Stimulated activated CD8-positive, alpha-beta memory T cell treated with anti-CD3 and anti-CD28 coated beads, Interleukin-12 subunit alpha, Interleukin-12 subunit beta, amount 100 ng/mL, for 4 hours (primary cell): ENCODE measurements at regions not wholly inside any gene's neighbourhood (a gene's known extent, or its start where the extent isn't known, plus 50 kb on each side); places are given as distances from the start of the nearest gene placed in this dataset.
"Not testable (repeated sequence)": the region's sequence is repeated elsewhere in the genome, so short reads cannot be mapped to it uniquely, and the experiment has no call there.

Experiments used
- DNase-seq: peaks from one replicate; pipeline ENCODE4 v3.0.0-alpha.2; 2020; ENCODE audit warnings: low read depth

DNA sequence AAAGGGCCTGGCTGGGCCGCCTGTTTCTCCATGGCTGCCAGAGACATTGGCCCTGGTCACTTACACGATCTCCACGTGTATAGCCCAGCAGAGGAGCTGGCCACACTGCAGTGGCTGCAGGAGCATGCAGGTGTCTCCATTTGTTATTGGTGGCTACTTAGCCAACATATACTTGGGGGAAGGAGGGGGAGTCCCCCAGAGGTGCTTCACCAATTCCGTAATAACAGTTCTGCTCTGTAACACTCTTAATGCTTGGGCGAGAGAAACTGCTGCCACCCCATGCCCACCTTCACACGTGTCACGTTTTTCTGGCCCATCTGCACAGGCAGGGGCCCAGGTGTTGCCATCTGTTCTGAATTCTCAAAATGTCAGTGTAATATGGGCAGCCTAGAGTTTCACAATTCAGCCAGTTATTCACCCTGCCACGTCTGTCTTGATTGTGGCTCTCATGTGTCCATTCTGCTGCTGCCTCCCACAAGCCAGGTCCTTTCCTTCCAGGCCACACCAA, 353.5 kb downstream of the BCL2L11 start:
- DNase-seq: not testable (repeated sequence)

DNA sequence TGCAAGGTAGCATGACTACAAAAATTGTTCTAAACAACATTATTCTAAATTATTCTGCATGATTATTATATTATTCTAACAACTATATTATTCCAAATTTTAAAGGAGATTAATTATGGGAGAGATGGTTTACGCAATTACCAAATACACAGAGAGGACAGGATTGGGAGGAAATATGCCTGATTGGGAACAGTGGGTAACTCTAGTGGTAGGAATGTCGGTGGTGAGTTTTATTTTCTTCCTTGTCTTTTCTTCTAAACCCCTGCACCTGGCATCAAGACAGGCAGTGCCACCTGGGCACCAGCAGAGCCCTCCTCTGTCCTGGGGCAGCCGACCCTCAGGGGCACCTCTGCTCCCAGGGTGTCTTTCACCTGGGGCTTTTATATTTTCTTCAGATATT, 357.6 kb downstream of the BCL2L11 start:
- not testable (repeated sequence) for DNase-seq

DNA sequence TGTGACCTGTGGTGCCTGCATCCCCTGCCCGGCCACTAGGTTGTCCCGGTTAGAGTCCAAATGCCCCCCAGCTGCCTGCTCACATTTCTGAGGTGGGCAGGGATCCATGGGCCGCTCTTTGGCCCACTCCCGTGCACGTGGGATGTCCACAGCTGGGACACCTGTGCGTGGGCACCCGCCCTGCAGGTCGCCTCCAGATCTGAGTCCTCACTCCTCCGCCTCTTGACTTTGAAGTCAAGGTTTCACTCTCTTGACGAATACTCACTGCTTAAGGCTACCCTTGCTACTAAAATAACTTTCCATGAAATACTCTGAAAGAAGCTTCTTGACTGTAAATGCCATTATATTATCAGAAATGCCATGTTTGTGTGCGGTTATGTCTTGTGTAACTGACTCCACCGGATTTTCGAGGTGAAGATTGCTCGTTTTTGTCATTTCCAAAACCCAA, 358.2 kb downstream of the BCL2L11 start:
- not testable (repeated sequence) for DNase-seq

DNA sequence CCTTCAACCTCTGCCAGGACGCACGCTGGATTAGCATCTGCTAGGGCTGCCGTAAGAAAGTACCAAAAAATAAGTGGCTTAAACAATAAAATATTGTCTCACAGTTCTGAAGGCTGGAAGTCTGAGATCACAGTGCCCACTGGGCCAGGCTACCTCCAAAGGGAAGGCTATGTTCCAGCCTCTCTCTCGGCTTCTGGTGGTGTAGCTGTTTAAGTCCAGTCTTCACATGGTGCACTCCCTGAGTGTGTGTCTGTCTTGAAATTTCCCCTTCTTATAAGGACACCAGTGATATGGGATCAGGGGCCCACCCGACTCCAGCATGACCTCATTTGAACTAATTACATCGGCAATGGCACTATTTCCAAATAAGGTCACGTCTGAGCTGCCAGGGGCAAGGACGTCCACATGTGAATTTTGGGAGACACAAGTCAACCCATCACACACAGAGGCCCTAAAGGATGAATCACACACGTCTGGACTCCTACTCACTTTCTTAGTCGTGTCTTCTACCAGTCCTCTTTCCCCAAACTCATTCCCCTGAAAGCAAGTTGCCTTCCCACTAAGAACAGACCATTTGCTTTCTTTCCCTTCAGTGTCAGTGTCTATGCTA, 359.4 kb downstream of the BCL2L11 start:
- DNase-seq: not testable (repeated sequence)

DNA sequence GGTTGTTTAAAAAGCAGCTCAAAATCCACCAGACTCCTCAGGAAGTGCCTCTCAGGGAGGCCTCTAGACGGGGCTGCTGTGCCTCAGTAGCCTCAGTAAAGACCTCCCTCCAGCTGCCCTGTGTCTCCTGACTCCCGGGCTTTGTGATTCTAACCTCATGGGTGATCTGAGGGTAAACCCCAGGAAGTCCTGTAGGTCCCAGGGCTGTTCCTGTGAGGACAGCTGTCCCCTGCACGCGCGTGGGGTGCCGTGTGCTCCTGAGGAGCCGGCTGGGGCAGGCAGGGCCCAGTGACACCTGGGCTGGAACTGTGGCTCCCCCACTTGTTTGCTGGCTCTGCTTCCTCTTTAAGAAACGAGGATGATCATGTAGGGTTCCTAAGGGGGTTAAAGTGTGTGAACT, 359.9 kb downstream of the BCL2L11 start:
- DNase-seq: not testable (repeated sequence)

DNA sequence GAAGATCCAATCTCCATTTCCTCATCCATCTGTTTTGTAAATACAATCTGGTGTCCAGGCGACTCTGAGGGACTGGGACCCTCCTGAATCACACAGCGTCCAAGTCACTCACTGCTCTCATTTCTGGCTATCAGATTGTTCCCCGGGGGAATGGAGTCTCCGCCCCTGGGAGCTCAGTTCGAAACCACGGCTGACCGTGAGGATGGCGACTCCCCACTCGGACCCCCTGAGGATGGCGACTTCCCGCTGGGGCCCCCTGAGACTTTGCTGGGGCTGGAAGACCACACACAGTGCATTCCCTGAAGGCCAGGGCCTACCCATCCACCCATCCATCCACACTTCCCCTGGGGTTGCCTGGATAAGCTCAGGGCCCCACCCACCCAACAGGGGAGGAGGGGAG, 360.5 kb downstream of the BCL2L11 start:
- not testable (repeated sequence) for DNase-seq

DNA sequence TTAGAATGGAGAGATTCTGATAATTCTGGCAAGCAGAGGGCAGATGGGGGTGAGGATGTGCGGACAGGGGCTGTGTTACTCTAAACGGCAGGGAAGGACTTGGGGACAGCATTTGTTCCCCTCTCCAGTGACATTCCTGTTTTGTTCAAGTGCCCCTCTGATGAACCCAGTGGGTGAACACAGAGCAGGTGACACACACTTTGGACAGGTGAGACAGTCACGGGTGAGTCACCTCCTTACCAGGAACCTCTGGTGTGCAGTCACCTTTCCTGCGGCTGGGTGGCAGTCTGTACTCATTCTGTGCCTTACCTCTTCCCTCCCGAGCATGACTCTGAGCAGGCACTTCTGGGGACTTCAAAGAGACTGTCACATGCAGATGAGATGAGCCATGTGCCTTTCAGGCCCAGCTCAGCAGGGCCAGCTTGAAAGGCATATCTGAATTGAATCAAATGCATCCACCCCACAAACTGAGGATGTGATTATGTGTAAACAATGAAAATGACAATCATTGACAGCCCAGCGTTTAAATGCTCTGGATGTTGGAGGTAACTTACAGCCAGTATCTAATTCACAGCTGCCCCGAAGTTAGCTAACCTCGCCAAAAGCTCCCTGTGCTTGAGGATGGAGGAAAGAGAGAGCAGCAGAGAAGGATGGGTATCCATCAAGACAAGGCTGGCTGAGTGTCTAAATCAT, 362.4 kb downstream of the BCL2L11 start:
- not testable (repeated sequence) for DNase-seq

DNA sequence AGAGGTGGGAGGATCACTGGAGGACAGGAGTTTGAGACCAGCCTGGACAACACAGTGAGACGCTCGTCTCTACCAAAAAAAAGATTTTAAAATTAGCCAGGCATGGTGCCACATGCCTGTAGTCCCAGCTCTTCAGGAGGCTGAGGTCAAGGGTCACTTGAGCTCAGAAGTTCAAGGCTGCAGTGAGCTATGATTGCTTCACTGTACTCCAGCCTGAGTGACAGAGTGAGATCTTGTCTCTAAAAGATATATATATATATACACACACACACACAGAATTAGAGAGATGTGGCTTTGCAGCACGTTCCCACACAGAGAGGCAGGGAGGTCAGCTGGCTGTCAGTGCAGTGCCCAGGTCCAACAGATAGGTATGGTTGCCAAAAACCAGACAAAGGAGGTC, 363.4 kb downstream of the BCL2L11 start:
- not testable (repeated sequence) for DNase-seq

DNA sequence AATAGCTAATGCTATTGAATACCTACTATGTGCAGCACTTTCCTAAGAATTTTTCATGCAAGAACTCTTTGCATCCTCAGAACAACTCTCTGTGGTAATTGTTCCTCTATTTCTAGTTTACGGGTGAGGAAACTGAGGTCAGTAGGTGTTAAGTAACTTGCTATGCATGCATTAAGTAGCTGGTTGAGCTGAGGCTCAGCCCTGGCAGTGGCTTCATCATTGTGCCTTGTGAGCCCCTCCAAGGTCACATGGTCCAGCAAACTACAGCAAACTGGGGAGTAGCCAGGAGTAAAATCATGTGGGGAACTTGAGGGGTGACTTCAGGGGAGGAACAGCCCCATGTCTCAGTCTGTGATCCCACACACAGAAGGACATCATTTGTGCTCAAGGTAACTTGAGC, 365.2 kb downstream of the BCL2L11 start:
- not testable (repeated sequence) for DNase-seq

DNA sequence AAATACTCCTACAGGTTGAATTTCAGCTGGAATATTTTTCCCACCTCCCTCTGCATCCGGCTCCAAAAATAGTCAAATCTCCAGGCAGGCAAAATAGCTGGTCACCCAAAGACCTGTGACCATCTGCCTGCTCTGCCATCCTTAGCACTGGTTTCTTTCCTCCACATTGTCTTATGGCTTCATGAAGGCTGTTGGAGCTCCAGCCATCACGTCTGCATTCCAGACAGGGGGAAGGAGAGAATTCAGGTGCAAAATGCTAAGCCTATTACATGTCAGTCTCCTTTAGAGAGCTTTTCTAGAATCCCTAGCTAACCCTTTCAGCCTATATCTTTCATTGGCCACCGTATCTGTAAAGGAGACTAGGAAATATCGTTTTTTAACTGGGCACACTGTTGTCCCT, 367.7 kb downstream of the BCL2L11 start:
- DNase-seq: not testable (repeated sequence)

DNA sequence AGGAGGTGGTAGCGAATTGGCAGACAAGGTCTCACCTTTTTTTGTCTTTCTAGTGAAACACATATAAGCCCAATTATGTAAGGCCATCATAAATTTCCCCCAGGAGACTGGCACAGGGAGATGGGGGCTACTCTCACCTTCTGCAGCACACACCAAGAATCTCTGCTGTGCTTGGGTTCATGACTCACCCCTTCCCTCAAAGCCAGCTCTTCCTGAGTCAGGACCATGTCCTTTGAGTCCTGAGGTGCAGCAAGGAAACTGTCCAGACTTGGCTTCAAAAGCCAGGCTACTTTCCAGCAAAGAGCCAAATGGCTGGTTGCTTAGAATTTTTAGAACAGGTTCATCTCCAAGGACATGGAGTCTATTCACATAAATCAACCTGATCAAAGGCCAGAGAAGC, 368.7 kb downstream of the BCL2L11 start:
- not testable (repeated sequence) for DNase-seq

DNA sequence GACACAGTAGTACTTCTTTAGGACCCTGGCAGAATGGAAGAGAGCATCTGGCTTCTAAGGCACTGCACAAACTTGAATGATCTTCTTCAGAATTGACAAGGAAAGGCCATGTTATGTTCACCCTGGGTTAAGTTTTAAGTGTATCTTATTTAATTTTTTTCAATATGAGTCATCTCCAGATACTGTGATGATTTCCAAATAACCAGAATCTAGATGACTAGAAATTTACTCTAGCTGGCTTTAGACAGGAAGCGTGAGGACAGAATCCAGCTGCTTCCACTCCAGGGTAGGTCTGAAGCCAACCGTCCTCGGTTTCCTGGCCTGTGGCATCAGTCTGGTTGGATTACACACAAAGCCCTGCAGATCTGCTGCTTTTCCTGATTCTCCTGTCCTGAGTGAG, 370.5 kb downstream of the BCL2L11 start:
- DNase-seq: not testable (repeated sequence)

DNA sequence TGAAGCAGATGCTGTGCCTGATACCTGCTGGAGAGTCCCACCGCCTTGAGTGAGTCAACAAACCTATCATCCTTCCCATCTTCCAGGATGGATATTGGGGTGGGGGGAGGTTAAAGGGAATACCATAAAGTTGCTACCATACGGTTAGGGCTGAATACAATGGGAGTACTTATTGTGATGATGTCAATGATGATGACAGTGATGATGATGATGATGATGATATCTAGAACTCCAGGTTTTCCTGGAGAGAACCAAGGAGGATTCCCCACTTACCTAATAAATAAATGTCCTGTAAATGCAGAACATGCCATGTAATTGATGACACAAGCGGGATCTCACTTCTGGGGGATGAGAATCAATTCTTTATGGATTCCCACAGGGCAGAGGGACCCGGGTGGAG, 370.9 kb downstream of the BCL2L11 start:
- DNase-seq: not testable (repeated sequence)

DNA sequence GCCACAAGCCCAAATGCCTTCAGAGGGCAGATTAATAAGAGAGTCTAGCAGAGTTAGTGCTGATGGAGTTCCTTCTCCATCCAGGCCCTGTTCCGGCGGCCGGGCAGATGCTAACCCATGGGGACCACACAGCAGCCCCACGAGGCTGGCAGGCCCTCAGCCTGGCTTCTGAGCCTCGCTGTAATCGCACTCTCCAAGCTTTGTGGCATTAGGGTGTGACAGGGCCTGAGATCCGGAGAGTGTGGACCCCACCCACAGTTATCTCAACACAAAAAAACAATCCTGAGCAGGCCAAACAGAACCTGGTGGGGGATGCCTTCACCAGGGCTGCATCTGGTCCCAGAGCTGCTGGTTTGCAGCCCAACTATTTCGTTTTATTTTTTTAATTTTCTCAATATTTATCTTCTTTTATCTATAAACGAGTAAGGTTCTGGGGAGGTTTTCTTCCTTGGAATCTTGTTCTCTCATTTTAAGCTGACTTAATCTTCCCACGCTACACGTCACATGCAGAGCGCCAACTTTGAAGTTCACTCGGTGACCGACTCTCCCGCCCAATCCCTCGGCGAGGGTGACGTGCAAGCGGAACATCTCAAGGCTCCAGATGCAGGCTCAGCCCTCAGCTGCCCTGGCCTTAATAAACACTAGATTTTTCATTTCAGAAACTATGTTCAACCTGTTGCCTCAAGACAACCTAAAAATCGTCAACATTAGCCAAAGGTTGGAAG, 372.4 kb downstream of the BCL2L11 start:
- DNase-seq: not testable (repeated sequence)

DNA sequence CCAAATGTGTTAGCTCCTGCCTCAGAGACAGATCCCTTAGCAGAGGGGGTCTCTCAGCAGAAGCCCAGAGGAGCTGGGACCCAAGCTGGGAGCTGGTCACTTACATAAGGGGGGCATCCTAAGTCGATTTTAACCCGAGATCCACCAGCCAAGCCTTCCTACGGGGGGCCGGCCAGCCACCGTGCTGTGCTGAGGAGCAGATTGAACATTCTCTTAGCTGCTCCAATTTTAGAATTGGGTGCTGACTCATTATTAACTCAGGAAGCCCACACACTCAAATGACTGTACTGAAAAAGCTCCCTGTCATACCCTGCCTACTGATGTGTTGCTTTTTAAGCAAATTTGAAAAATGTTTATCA, 373.0 kb downstream of the BCL2L11 start:
- not testable (repeated sequence) for DNase-seq

DNA sequence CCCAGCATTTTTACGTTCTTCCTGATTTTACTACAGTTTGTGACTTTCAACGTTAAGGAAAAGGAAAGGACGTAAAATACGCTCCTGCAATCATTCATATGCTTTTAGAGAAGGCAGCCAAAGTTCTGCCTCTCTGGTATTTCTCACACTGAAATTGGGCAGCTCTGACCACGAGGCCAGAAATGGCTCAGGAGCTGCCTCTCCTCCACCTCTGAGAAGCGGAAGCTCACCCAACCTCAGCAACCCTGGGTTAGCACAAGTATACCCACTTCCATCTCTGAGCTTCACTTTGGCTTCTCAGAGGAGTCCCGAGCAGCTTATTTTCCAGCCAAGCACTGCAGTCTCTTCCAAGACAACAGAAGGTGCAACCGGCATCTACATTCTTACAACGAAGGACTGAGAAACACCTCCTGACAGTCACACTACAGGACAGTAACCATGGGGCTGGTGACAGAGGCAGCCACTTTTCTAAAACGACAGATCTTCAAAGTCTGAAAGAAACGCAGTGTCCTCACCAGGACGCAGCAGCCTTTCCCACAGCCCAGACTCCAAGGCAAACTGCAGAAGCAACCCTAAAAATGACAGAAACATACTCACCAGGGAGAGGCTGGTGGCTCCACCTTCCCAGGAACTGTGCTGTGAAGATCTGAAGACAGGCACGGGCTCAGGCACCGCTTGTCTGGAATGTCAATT, 373.7 kb downstream of the BCL2L11 start:
- DNase-seq: not testable (repeated sequence)

DNA sequence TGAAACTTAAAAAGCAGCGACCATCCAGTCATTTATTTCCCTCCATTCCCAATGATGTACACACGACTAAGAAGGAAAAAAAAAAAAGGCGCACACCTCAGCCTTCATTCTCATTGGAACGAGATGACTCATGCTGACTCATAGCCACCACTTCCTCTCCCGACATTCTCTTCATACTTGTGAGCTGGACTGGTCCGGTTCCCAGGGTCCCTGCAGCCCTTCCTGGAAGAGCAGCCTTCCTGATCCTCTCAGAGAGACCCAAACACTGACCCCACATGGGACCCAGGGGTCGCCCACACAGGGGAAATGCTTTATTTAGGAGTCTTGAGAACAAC, 374.2 kb downstream of the BCL2L11 start:
- DNase-seq: not testable (repeated sequence)

DNA sequence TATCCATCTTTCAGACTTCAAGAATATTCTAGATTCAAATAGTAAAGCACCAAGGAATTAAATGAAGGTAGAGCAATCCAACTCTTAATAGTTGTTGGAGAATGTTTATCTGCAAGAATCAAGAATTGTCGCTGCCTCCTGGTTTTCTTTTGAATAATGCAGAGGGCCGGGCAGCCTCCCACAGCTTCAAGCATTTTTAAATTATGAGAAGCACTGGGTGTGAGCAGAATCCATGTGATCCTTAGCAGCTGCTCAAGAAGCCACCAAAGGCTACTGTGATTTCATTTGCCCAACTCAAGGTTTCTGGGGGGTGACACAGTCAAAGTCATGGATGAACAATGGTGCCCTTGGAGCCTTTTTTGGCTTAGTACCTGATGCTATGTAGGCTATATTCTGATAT, 374.9 kb downstream of the BCL2L11 start:
- not testable (repeated sequence) for DNase-seq

DNA sequence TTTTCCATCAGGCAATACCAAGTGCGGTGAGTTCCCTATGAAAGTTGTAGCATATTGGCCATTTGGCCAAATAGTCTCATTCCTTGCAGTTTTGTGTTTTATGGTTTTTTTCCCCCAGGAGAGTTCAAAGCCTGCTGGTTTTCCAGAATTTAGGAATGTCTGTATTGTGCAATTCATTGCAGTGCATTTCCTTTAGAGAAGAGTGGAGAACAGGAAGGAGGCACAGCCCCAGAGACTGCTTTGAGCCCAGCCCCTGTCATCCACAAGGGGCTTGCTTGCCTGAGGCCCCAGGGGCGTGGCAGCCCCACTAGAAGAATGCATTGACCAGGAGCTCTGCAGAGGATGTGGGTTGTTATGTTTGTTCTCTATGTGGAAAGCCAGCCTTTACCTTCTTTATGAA, 375.5 kb downstream of the BCL2L11 start:
- DNase-seq: not testable (repeated sequence)

DNA sequence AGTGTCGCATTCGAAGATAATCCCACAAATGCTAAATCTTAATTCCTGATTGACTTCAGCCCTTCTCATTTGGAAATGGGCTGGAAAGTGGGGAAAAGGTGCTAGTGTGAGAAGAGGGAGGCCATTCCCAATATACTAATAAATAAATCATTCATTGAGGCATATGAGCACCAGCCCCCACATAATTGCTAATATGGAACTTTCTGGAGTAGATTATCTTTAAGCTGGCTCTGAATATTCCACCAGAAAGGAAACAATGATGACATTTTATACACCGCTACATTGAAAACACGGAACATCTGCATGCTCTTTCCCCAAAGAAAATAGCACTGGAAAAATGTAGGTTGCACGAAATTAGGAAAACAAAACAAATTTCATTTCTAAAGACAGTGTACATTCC, 376.1 kb downstream of the BCL2L11 start:
- not testable (repeated sequence) for DNase-seq

DNA sequence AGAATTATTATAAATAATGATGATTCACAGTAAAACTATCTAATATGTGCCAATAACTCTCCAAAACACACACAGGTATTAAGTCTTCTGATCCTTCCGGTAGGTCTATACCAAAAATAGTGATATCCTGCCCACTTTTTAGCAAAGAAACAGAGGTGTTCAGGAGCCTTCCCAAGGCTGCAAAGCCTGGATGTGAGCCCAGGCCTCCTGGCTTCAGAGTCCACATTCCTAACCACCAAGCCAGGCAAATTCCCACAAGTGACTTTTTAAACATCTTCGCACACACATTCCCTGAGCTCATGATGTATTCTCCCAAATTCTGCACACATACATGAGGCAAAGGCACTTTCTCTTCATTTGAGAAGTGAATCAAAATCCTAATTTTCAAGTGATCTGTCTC, 376.6 kb downstream of the BCL2L11 start:
- DNase-seq: not testable (repeated sequence)

DNA sequence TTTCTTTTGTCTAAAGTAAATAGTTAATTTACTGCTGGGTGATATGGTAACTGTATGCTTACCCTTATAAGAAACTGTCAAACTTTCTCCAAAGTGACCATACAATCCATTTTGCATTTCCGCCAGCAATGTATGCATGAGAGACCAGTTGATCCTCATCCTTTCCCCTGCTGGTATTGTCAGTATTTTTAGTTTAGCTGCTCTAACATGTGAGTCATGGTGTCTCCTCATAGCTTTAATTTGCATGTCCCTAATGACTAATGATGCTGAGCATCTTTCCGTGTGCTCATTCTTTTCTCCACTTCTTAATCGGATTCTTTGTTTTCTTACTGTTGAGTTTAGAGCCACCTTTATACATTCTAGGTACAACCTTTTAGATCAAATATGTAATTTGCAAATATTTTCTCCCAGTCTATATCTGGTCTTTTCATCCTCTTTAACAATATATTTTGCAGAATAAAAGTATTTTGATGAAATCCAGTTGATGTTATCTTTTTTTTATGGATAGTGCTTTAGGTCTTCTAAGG, 379.9 kb downstream of the BCL2L11 start:
- not testable (repeated sequence) for DNase-seq
